ENCODE measurements at regions not wholly inside any gene's neighbourhood (a gene's known extent, or its start where the extent isn't known, plus 50 kb on each side); places are given as distances from the start of the nearest gene placed in this dataset.

DNA sequence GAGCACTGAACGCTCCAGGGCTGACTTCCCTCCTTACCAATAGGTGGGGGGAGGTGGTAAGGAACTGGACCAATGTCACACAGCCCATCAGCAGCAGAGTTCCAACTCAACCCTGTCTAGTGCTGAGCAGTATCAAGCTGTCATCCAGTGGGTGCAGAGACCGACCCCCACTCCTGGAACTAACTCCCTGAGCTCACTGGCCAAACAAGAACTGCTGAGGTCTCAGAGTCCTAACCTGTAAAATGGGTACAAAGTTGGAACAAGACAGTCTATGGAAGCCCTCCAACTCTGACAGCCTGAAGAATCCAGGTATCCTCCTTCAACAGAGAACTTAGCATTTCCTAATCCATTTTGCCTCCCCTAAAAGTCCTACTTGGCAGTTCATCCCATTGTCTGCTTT, 91.1 kb upstream of the CLMN start:
- no peak for DNase-seq

GRCh38 chr14:95409477-95410272, 90.0 kb upstream of the CLMN start:
- peak in 7 of 14 donors; percentile 17 to 55 (median 24) for DNase-seq

DNA sequence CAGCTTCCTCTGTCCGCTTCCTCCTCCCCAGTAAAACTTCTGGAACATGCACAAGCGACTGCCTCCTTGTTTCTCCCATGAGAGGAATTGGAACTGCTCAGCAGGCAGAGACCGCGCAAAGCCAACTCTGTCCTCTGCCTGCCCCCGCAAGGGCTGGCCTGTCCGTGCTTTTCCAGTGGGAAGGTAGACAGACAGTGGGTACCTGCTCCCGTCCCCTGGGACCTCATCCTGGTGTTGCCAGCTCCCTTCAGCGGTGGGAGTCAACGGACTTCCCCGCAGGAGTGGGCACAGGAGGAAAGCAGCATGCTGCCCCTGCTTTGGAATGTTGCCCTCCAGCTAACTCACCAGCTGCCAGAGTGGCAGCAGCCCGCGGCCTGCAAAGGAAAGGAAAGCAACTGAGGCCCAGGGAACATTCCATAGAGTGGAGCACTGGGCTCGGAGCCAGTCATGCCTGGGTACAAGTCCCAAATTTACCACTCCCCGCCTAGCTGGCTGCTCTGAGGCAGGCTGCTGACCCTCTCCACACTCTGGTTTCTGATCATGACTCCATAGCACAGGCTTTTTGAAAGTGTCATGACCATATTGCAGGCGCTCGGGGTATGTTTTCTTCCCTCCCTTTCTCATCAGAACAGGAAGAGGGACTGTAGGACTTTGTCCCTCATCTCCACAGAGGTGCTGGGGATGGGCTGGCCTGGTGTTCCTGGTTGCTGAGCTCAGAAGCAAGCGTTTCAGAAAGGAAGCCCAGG, 89.2 kb upstream of the CLMN start:
- DNase-seq = peak in 9 of 14 donors; percentile 20 to 77 (median 42)

- no peak for DNase-seq
These were observed 87.6 kb upstream of the CLMN start for GRCh38 chr14:95407354-95407753.

- no peak for DNase-seq
These were observed 87.1 kb upstream of the CLMN start for GRCh38 chr14:95406756-95407277.

GRCh38 chr14:95404583-95404982, 84.9 kb upstream of the CLMN start:
- no peak for DNase-seq

DNA sequence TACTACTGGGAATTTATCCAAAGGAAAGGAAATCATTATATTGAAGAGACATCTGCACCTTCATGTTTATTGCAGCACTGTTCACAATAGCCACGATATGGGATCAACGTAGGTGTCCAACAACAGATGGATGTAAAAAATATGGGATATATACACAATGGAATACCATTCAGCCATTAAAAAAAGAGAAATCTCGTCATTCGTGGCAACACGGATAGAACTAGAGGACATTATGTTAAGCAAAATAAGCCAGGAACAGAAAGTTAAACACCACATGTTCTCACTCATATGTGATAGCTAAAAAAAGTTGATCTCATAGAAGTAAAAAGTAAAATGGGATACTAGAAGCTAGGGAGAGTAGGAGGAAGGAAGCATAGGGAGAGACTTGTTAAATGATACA, 82.9 kb upstream of the CLMN start:
- no peak for DNase-seq

- no peak for DNase-seq
These were observed 82.5 kb upstream of the CLMN start for GRCh38 chr14:95402176-95402575.

DNA sequence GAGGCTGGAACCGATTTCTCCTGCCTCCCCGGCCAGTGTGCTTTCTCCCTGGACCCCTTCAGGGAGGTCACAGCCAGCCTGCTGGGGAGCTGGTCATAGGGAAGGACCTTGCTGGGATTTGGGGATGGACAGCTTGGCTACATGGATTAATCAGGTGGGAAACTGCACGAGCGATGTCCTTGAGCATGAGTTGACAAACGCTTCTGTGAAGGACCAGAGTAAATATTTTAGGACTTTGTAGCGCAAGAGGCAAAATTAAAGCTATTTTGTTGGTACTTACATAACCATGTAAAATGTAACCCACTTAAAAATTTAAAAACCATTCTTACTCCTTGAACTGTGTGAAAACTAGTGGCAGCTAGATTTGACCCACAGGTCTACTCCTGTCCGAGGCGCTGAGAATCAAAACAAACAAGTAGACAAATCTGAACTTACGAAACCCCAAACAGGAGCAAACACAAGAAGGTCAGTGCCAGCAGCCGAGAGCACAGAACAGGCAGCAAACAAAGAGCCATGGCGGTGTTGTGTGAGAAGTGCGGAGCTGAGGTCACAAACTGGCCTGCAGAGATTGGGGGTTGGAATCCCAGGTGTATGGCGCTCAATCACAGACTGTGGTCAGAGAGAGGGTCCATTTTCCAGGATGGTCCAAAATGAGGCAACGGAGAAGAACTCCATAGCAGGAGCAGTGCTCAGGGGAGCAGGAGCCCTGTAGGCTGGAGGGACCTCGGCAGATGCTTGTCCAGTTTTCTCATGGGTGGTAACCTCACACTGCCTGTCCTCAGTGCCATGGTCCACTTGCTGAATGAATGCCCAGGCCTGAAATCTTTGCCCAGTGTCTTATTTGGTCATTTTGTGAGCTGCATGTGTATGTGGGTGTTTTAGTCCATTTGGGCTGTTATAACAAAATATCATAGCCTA, 79.2 kb upstream of the CLMN start:
- DNase-seq = no peak

DNA sequence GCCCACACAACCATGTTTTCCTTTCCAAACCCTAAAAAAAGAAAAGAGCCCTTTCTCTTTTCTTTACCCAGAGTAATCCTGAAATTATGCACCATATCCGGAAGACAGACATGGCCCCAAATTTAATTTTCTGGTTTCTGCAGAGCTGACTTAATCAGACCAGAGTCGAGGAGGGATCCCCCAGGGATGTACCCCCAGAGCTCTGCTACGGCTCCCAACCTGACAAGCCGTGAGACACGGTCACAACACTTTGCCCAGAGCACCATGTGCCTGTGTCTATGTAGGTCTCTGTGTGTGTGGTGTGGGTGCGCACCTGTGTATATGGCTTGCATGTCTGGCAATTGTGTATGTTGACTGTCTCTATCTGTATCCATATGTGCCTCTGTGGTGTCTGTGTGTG, 77.6 kb upstream of the CLMN start:
- DNase-seq = no peak

GRCh38 chr14:95396221-95396620, 76.5 kb upstream of the CLMN start:
- no peak for DNase-seq

- DNase-seq = no peak
These were observed 75.5 kb upstream of the CLMN start for GRCh38 chr14:95395098-95395737.

GRCh38 chr14:95394297-95395097, 74.8 kb upstream of the CLMN start:
- DNase-seq = no peak

- no peak for DNase-seq
These were observed 73.1 kb upstream of the CLMN start for GRCh38 chr14:95392841-95393240.

DNA sequence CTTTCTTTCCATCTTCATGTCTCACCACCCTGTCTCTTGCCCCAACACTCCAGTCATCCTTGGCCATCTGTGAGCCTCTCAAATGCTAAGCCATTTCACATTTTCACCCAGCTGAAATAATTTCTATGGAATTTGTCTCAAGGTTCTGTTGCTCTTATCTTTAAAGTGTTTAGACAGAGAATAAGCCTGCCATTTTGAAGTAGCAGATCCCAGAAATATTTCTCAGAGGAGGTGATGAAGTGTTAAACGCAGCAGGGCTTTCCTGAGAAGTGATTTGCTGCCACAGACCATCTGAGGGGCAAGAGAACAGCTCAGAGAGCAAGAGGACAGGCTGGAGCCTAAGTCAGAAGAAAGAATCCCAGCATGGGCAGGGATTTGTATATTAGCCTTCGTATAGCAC, 71.6 kb upstream of the CLMN start:
- no peak for DNase-seq

DNA sequence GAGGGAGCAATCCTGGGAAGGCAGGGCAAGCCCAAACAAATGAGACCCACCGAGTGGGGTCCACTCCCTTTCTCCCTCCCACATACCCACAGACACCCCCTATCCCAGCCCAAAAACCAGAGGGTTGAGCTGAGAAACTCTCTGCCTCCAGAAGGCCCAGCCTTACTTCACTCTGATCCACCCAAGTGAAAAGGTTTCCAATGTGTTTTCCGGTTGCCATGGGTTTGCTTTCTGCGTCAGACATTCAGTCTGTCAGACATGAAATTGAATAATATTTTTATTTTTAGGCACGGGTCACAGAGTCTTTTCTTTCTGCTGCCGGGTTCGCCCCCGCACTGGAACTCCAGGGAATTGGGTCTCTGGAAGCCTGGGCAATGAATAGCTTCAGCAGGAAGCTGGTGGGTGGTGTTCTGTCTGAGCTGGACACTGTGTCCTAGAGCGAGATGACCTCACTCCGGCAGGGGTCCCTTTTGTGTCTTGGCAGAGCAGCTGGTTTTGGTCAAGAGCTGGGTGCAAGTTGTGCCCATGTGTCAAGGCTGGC, 69.8 kb upstream of the CLMN start:
- DNase-seq = no peak

- no peak for DNase-seq
These were observed 69.0 kb upstream of the CLMN start for GRCh38 chr14:95388699-95389098.

- no peak for DNase-seq
These were observed 68.2 kb upstream of the CLMN start for GRCh38 chr14:95387826-95388445.

DNA sequence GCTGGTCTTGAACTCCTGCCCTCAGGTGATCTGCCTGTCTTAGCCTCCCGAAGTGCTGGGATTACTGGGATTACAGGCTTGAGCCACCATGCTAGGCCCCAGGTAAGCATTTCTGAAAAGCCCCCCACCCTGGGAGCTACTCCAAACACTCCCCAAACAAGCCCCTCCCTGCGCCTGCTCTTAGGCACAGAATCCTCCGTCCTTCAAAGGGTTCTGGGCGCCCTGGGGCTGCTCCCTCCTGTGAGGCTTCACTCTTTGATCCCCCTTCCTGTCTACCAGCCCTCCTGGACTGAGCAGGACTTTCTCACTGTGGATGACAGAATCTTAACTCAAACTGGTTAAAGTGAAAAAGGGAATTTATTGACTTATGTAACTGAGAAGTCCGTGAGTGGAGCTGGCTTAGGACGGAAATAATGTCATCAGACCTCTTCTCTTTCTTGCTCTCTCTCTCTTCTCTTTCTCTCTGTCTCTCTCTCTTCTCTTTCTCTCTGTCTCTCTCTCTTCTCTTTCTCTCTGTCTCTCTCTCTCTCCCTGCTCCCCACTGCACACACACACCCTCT, 66.9 kb upstream of the CLMN start:
- no peak for DNase-seq

DNA sequence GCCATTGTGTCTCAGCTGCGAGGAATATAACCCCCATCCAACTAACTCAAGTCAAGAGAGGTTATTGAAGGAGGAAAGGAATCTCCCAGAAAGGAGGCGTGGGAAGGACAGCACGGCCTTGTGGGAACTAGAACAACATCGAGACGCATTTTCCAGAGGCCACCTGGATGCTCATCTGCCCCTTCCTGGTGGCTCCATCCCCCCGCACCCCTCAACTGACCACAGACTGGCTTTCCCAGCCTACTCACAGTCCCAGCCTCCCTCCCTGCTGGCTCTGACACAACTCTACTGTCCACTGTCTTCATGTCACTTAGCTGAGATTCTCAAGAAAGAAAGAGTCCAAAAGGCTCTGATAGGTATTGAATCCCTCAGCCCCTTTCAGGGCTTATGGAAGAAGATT, 66.0 kb upstream of the CLMN start:
- DNase-seq = no peak
